ENCODE measurements at regions not wholly inside any gene's neighbourhood (a gene's known extent, or its start where the extent isn't known, plus 50 kb on each side); places are given as distances from the start of the nearest gene placed in this dataset.
"Not testable (repeated sequence)": the region's sequence is repeated elsewhere in the genome, so short reads cannot be mapped to it uniquely, and the experiment has no call there.

GRCh38 chr4:148557793-148558192 lies 115.6 kb upstream of the NR3C2 start:
- in situ Hi-C loops (cut with HindIII; ENCODE audit: low sequenced_read_pairs): no loop called here
- DNase-seq (ENCODE audit: low spot score): no peak

- no peak for DNase-seq (ENCODE audit: low spot score)
- in situ Hi-C loops (cut with HindIII; ENCODE audit: low sequenced_read_pairs): no loop called here
Observed at GRCh38 chr4:148550788-148551187, 108.6 kb upstream of the NR3C2 start.

DNA sequence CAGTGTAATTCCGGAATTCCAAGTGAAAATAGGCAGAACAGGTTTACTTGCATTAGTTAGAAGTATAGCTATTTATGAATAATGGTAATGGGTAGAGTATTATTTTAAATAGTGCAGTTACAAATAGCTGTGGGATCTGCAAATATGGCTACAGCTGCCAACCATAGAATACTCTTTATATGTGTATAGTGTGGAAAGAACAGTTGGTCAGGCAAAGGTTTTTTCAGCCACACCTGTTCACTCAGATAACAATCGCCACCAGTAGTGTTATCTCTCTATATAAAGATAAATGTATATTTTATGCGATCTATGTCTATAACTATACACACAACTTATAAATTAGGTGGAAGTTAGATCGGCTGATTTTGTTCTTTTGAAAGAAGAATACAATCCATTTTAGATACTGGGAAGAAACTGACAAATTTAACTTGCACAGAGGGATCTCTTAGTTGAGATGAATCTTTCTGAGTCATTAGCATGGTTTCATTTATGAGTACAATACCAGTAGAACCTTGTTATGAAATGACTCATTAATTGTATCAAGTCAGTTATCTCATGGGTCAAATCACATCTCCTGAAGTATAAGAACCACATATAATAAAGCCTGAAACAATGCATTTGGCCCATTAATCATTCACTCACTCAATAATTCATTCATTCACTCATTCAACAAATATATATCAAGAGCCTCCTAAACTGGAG lies 100.9 kb upstream of the NR3C2 start:
- no peak for DNase-seq (ENCODE audit: low spot score)
- in situ Hi-C loops (cut with HindIII; ENCODE audit: low sequenced_read_pairs): no loop called here

- in situ Hi-C loops (cut with HindIII; ENCODE audit: low sequenced_read_pairs): no loop called here
- DNase-seq (ENCODE audit: low spot score): no peak
Observed at GRCh38 chr4:148540622-148541326, 98.6 kb upstream of the NR3C2 start.

- DNase-seq (ENCODE audit: low spot score): no peak
- in situ Hi-C loops (cut with HindIII; ENCODE audit: low sequenced_read_pairs): no loop called here
Observed at GRCh38 chr4:148539387-148539786, 97.2 kb upstream of the NR3C2 start.

DNA sequence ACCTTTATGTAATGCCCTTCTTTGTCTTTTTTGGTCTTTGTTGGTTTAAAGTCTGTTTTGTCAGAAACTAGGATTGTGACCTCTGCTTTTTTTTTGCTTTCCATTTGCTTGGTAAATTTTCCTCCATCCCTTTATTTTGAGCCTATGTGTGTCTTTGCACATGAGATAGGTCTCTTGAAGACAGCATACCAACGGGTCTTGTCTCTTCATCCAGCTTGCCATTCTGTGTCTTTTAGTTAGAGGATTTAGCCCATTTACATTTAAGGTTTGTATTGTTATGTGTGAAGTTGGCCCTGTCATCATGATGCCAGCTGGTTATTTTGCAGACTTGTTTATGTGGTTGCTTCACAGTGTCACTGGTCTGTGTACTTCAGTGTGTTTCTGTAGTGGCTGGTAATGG lies 91.6 kb upstream of the NR3C2 start:
- DNase-seq (ENCODE audit: low spot score); in situ Hi-C loops (cut with HindIII; ENCODE audit: low sequenced_read_pairs): not testable (repeated sequence)

DNA sequence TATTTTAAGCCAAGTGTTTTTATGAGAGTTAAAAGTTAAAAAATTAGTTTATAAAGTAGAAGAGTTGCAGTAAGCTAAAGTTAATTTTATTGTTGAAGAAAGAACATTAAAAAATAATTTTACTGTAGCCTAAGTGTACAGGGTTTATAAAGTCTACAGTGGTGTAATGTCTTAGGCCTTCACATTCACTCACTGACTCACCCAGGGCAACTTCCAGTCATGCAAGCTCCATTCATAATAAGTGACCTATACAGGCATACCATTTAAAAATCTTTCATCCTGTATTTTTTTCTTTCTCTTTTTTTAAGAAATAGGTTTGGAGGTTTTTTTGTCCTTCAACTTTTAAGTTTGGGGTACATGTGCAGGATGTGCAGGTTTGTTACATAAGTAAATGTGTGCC lies 87.9 kb upstream of the NR3C2 start:
- in situ Hi-C loops (cut with HindIII; ENCODE audit: low sequenced_read_pairs): no loop called here
- DNase-seq (ENCODE audit: low spot score): no peak

GRCh38 chr4:148527571-148527970 lies 85.4 kb upstream of the NR3C2 start:
- DNase-seq (ENCODE audit: low spot score): no peak
- in situ Hi-C loops (cut with HindIII; ENCODE audit: low sequenced_read_pairs): no loop called here

- in situ Hi-C loops (cut with HindIII; ENCODE audit: low sequenced_read_pairs): no loop called here
Observed at GRCh38 chr4:148522995-148523394, 80.8 kb upstream of the NR3C2 start.

DNA sequence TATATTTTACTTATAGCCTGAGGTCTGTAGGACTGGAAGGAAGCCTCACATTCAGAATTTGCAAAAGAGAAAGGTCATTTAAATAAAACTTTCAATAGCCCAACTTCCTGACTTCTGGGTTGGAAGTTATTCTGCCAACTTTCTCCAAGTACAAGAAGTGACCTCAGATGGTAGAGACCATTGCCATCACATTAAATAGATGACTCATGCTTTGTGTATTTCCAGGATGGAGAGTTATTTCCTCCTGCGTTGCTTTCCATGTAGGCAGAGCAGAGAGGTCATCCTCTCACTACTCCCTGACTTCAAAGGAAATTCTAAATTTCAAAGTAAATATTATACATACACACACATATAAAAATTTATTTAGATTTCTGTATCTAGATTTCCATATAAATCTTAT lies 73.0 kb upstream of the NR3C2 start:
- in situ Hi-C loops (cut with HindIII; ENCODE audit: low sequenced_read_pairs): no loop called here

More at GRCh38 chr4:148522995-148523394, 80.8 kb upstream of the NR3C2 start:
- DNase-seq (ENCODE audit: low spot score): no peak

DNA sequence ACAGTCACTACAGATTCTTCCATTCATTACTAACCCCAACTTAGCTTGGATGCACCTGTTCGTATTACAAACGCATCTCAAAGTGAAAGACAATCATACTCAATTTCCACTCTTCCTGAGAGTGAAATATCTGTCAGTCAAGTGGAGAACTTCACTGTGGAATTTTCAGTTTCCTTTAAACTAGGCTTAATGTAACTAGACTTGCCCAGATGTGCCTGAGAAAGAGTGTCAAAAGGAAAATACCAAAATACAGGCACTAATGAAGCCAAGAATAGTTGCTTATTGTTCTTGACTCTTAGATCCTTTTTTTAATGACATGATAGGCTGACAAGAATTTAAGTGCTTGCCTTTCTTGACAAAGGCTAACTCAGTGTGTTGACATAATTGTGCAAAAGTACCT lies 72.4 kb upstream of the NR3C2 start:
- DNase-seq (ENCODE audit: low spot score): no peak
- in situ Hi-C loops (cut with HindIII; ENCODE audit: low sequenced_read_pairs): no loop called here

More for the DNA sequence above, 73.0 kb upstream of the NR3C2 start:
- no peak for DNase-seq (ENCODE audit: low spot score)

GRCh38 chr4:148514041-148514440 lies 71.8 kb upstream of the NR3C2 start:
- no peak for DNase-seq (ENCODE audit: low spot score)
- in situ Hi-C loops (cut with HindIII; ENCODE audit: low sequenced_read_pairs): no loop called here

GRCh38 chr4:148510211-148510610 lies 68.0 kb upstream of the NR3C2 start:
- in situ Hi-C loops (cut with HindIII; ENCODE audit: low sequenced_read_pairs): no loop called here
- no peak for DNase-seq (ENCODE audit: low spot score)

GRCh38 chr4:148503681-148504080 lies 61.5 kb upstream of the NR3C2 start:
- DNase-seq (ENCODE audit: low spot score): no peak
- in situ Hi-C loops (cut with HindIII; ENCODE audit: low sequenced_read_pairs): no loop called here

DNA sequence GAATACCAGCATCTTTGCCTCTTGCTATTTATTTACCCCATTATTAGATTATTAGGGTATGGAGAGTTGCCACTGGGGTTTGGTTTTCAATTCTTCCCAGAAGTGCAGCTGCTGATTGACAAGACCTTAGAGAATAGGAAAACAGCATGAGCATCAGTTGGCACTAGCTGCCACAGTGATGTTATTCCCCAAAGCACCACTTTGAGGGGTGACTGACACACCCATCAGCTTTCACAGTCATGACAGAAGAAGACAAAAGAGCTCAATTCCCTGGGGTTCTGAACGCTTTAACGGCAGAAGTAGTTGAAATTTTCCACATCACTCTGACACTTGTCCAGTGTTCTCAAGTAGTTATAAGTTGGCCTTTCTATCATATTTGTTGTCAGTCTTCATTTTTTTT lies 55.0 kb upstream of the NR3C2 start:
- no peak for DNase-seq (ENCODE audit: low spot score)
- in situ Hi-C loops (cut with HindIII; ENCODE audit: low sequenced_read_pairs): no loop called here

- in situ Hi-C loops (cut with HindIII; ENCODE audit: low sequenced_read_pairs): no loop called here
- DNase-seq (ENCODE audit: low spot score): no peak
Observed at GRCh38 chr4:148495463-148495862, 53.2 kb upstream of the NR3C2 start.
